Aorta (tissue), 5 donors: ENCODE measurements at regions not wholly inside any gene's neighbourhood (a gene's known extent, or its start where the extent isn't known, plus 50 kb on each side); places are given as distances from the start of the nearest gene placed in this dataset.

Experiments
- ATAC-seq: fragments of 200-7000 bp; cut with Tn5 transposase; one replicate; pipeline ENCODE4 v1.9.1; 2022; ENCODE audit warnings: moderate library complexity; ENCODE audit not compliant: low FRiP score
- DNase-seq, 2 donors: peaks; one replicate each; pipeline ENCODE4 v3.0.0-alpha.2; 2020
- H3K27ac ChIP-seq, 2 donors: one replicate each; pipeline ENCODE4 v1.5.1; 2013; ENCODE audit warnings: low read length in 2 of 2, mild to moderate bottlenecking in 2 of 2, moderate library complexity in 2 of 2, control low read depth in 1 of 2, inconsistent platforms in 1 of 2, low read depth in 1 of 2
- H3K27me3 ChIP-seq, 2 donors: one replicate each; pipeline ENCODE4 v1.6.1; 2013; ENCODE audit warnings: control low read depth in 1 of 2, low read length in 1 of 2, mild to moderate bottlenecking in 1 of 2, moderate library complexity in 1 of 2; ENCODE audit not compliant: insufficient read depth in 2 of 2, control insufficient read depth in 1 of 2
- H3K36me3 ChIP-seq, 2 donors: one replicate each; pipeline ENCODE4 v1.6.1; 2013; ENCODE audit warnings: control low read depth in 1 of 2, low read length in 1 of 2, mild to moderate bottlenecking in 1 of 2; ENCODE audit not compliant: insufficient read depth in 2 of 2, control insufficient read depth in 1 of 2
- H3K4me1 ChIP-seq, 2 donors: one replicate each; pipeline ENCODE4 v1.6.1; 2013; ENCODE audit warnings: low read length in 2 of 2, control low read depth in 1 of 2, mild to moderate bottlenecking in 1 of 2, moderate library complexity in 1 of 2; ENCODE audit not compliant: insufficient read depth in 2 of 2, control insufficient read depth in 1 of 2
- H3K4me3 ChIP-seq, 2 donors: one replicate each; pipeline ENCODE4 v1.5.1; 2013; ENCODE audit warnings: low read length in 2 of 2, control low read depth in 1 of 2, mild to moderate bottlenecking in 1 of 2
- H3K9me3 ChIP-seq: one replicate; pipeline ENCODE4 v1.6.1; 2013; ENCODE audit warnings: mild to moderate bottlenecking, low read length; ENCODE audit not compliant: control insufficient read depth
- WGBS, 2 donors: extraction: QIAGEN DNeasy Blood & Tissue Kit; methylation state at CpG; one replicate each; pipeline ENCODE4 v1.1.7; 2013; 5-methylcytosine and 5-hydroxymethylcytosine counted together
- intact Hi-C, 2 donors: fragments of 100-400 bp; cut with DNase I; formaldehyde crosslinking; loops; one replicate each; pipeline versions ENCODE4 v1.14.2 to v1.15.0; 2022
- donor health status: healthy with polysubstance abuse.
- donor health status: Bipolar disorder and iron deficiency.
- donor health status: DM: no; HTN: no; CAD: no.
- donor health status: DM: no; HTN: no; CAD: no.
- donor health status: DM: yes; HTN: yes; CAD: no.

DNA sequence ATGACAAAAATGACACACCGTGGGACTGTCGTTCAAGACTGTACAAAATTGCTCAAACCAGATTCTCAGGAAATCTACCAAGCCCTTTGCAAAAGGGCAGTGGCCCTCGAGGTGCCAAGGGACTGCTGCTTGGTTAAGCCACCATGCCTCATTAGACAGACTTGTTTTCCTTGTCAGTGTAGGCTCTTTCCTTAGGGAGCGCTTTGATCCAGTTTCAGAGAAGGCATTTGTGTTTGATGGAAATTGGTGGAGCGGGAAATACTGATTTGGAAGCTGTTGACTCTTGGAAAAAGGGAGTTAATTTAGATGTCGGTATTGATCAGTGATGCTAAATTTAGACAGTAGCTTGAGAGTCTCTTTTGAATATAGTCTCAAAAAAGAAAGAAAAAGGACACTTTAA, 304.3 kb upstream of the UMPS start:
- no peaks in the 10 kb centered on the region for H3K9me3 ChIP-seq
- H3K36me3 ChIP-seq = peaks cover 13 to 17% of the 10 kb centered on the region in 2 donors
- intact Hi-C loops = no loop called here
- H3K27ac ChIP-seq = peak overlapping the region in 1 of 2 donors; percentile 51
- no peaks in the 10 kb centered on the region for H3K27me3 ChIP-seq
- ATAC-seq (no peak), DNase-seq (no peak)
- WGBS, 2 donors = 84 to 86% methylated on average over 6 of the region's 6 CpGs
- H3K4me1 ChIP-seq = peaks cover 2 to 7% of the 10 kb centered on the region in 2 donors
- no peak overlapping the region for H3K4me3 ChIP-seq

DNA sequence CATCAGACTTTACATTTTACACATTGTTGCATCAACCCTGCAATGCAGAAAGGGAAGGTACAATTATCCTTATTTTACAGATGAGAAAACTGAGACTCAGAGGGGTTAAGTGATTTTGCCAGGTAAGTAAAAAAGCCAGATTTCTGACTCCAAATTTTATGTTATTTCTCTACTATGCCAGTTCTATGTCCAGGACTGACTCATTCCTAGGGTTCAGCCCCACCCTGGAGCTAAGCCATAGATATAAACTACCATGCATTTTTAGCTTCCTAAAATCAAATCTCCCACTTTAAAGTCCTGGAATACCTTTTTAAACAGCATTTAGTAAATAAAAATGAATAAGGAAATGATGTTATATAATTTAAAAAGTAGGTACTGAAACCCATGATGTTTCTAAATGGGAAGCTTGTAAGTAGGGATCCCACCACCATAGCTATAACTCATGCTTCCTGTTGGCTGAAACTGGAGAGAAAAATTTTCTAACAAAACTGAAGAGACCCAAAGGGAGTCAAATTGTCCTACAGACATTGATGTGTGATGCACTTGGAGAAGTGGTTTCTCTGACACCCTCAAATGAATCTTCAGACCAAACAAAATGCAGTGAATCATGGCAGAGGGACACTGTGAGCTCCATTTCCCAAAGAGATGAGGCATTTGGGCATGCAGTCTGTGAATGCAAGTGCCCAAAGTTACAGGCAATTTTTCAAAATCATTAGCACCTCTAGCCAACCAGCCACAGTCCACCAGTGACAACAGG, 301.7 kb upstream of the UMPS start:
- H3K9me3 ChIP-seq = no peaks in the 10 kb centered on the region
- peaks cover 11% of the 10 kb centered on the region in 2 donors for H3K36me3 ChIP-seq
- DNase-seq (no peak), ATAC-seq (no peak)
- intact Hi-C loops = no loop called here
- peak overlapping the region in 1 of 2 donors; percentile 74 for H3K27ac ChIP-seq
- no peak overlapping the region for H3K4me3 ChIP-seq
- peaks cover 2 to 5% of the 10 kb centered on the region in 2 donors for H3K4me1 ChIP-seq
- H3K27me3 ChIP-seq = no peaks in the 10 kb centered on the region

DNA sequence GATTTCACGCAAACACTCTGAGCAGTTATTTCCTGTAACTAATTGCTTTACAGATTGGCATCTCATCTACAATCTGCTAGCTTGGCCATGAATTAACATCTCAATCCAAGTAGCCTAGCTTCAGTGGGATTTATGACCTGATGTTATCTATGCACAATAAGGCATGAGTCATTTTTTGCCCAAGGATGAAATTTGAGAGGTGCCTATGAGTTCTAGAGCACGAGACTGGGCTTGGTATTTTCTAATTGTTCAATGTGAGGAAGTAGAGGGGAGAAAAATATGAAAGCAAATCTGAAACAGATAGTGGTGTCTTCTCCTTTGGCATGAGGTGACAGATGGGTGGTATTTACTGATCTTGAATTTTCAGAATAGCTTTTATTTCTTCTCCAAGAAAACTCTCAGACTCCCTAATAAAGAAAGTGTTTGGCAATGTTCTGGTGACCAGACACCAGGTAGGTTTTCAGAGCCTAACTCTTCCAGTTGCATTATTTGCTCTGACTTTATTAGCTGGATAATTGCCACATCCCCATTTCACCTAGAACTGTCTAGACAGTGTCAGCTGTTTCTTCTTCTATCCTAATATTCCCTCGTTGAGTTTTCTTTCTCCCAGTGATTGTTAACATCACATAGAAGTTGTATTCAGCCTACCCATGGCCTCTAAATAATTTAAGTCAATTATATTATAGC, 301.0 kb upstream of the UMPS start:
- intact Hi-C loops = no loop called here
- H3K27ac ChIP-seq = peak overlapping the region in 1 of 2 donors; percentile 74
- DNase-seq (no peak), ATAC-seq (no peak)
- no peaks in the 10 kb centered on the region for H3K9me3 ChIP-seq
- peaks cover 2 to 5% of the 10 kb centered on the region in 2 donors for H3K4me1 ChIP-seq
- WGBS, 2 donors = 55 to 67% methylated on average over 3 of the region's 3 CpGs
- H3K4me3 ChIP-seq = no peak overlapping the region
- H3K36me3 ChIP-seq = peaks cover 10% of the 10 kb centered on the region in 2 donors
- no peaks in the 10 kb centered on the region for H3K27me3 ChIP-seq

DNA sequence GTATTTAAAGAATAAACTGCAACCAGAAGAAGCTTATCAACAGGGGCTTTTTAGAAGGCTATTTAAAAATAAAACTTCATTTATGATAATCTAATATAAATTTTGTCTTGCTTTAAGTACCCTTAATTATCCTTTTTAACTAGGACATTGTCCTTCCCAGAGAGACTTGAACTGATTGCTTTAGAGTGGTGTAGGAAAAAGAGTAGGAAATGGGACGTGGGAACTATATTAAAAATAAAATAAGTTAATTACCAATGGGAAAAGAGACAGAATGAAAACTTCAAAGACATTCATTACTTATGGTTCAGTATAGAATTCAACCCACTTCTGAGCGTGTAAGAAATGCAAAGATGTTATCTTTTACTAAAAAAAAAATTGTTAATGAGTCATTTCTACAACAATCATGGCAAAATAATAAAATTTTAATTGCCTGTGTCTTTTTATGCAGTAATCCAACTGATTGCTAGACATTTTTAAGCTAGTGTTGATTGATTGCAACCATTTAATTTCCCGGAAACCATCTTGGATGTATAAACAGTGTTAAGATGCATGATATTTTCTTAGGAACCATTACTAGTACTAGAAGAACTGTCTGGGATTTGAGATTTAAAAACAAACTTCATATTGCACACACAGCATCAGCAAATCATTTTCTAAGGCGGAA, 298.8 kb upstream of the UMPS start:
- no peak for DNase-seq
- peaks cover 0 to 5% of the 10 kb centered on the region in 2 donors for H3K4me1 ChIP-seq
- 91 to 92% methylated on average over 4 of the region's 4 CpGs for WGBS, 2 donors
- H3K9me3 ChIP-seq = no peaks in the 10 kb centered on the region
- H3K27me3 ChIP-seq = no peaks in the 10 kb centered on the region
- intact Hi-C loops = no loop called here
- H3K27ac ChIP-seq = no peak overlapping the region
- no peak overlapping the region for H3K4me3 ChIP-seq
- ATAC-seq = no peak
- peaks cover 5 to 6% of the 10 kb centered on the region in 2 donors for H3K36me3 ChIP-seq

DNA sequence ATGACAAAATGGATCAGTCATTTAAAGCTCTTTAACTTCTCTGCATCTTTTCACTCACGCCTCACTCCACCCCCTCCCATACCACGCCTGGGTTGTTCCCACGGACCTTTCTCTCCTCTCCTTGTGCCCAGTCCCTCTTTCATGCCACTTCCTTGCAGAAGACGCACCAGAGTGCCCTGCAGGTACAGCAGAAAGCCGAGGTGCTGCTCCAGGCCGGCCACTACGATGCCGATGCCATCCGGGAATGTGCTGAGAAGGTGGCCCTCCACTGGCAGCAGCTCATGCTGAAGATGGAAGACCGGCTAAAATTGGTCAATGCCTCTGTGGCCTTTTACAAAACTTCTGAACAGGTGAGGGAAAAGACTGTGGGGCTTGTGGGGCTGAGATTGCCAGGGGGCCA, 296.1 kb upstream of the UMPS start:
- no peak for DNase-seq
- Histone ChIP-seq H3K9me3 (no peaks in the 10 kb centered on the region), H3K36me3 (peaks cover 6 to 7% of the 10 kb centered on the region in 2 donors), H3K27ac (no peak overlapping the region), H3K4me1 (no peaks in the 10 kb centered on the region), H3K4me3 (no peak overlapping the region), H3K27me3 (no peaks in the 10 kb centered on the region)
- 95 to 98% methylated on average over 10 of the region's 10 CpGs for WGBS, 2 donors
- ATAC-seq = no peak
- intact Hi-C loops = no loop called here

DNA sequence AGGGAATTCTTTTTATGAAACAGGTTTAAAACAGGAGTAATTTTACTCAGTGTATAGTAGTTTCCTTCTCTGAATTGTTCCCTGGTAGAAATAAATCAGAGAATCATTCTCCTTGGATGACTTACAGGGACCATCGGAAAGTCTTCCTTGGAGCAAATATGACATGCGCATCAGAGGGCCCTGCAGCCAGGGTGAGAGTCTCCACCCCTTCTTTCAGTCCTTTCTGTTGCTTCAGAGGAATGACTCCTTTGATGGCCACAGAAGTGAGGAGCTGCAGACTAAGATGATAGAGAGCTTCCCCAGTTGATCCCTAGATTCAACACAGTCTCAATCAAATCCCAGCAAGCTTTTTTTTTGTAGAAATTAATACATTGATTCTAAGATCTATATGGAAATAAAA, 294.8 kb upstream of the UMPS start:
- peaks cover 6 to 7% of the 10 kb centered on the region in 2 donors for H3K36me3 ChIP-seq
- no peak for DNase-seq

DNA sequence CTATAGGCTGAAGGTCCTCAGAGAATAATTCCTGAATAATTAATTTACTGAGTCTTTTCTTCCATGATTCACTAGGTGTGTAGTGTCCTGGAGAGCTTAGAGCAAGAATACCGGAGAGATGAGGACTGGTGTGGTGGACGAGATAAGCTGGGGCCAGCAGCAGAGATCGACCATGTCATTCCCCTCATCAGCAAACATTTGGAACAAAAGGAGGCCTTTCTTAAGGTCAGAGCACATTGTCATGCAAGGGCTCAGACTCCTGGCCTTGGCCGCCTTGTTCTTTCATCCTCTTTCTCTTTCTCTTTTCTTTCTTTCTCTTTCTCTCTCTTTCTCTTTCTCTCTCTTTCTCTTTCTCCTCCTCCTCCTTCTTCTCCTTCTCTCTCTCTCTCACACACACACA, 291.4 kb upstream of the UMPS start:
- Histone ChIP-seq H3K27ac (no peak overlapping the region), H3K4me3 (no peak overlapping the region), H3K27me3 (no peaks in the 10 kb centered on the region), H3K4me1 (peaks cover 0 to 2% of the 10 kb centered on the region in 2 donors), H3K36me3 (peaks cover 4 to 16% of the 10 kb centered on the region in 2 donors), H3K9me3 (no peaks in the 10 kb centered on the region)
- ATAC-seq = no peak
- 76 to 77% methylated on average over 4 of the region's 4 CpGs for WGBS, 2 donors
- no peak for DNase-seq
- intact Hi-C loops = no loop called here

More for the DNA sequence above, 294.8 kb upstream of the UMPS start:
- H3K4me1 ChIP-seq = no peaks in the 10 kb centered on the region
- ATAC-seq = no peak
- intact Hi-C loops = no loop called here
- no peaks in the 10 kb centered on the region for H3K27me3 ChIP-seq
- 95 to 98% methylated on average over 2 of the region's 2 CpGs for WGBS, 2 donors
- no peaks in the 10 kb centered on the region for H3K9me3 ChIP-seq
- no peak overlapping the region for H3K27ac ChIP-seq
- no peak overlapping the region for H3K4me3 ChIP-seq

DNA sequence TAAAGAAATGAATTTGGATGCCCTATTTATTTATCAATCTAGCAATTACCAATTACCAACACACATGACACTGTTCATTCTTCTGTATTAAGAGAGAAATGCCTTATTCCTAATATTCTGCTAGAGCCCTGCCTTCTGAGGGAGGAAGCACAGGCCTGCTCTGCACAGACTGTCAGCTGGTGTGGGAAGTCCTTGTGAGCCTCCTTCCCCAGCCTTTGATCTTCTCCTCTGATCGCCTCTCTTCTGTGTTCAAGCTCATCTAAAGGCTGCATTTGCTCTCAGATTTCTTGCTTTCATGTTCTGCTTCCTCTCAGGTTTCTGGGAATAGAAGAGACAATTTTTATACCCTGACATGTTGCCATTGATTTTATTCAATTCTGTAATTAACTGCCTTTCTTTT, 290.6 kb upstream of the UMPS start:
- no peak overlapping the region for H3K4me3 ChIP-seq
- intact Hi-C loops = no loop called here
- no peaks in the 10 kb centered on the region for H3K9me3 ChIP-seq
- H3K27ac ChIP-seq = no peak overlapping the region
- DNase-seq = no peak
- peaks cover 6 to 16% of the 10 kb centered on the region in 2 donors for H3K36me3 ChIP-seq
- ATAC-seq = no peak
- H3K4me1 ChIP-seq = peaks cover 0 to 2% of the 10 kb centered on the region in 2 donors
- 45 to 52% methylated on average over 1 of the region's 1 CpG for WGBS, 2 donors
- H3K27me3 ChIP-seq = no peaks in the 10 kb centered on the region
